Peyer's patch (tissue), 4 donors: ENCODE measurements at regions not wholly inside any gene's neighbourhood (a gene's known extent, or its start where the extent isn't known, plus 50 kb on each side); places are given as distances from the start of the nearest gene placed in this dataset.

ENCODE experiments used
- CTCF ChIP-seq, 6 experiments: fragments of 450-650 bp in 4 of 6; fragments of 200-600 bp in 2 of 6; sonication (generic) in 1 of 6; IDR thresholded peaks; one replicate each; pipeline ENCODE4 v1.5.1; 2017 to 2019; ENCODE audit warnings: antibody characterized with exemption in 6 of 6, mild to moderate bottlenecking in 3 of 6, moderate library complexity in 1 of 6
- POLR2A ChIP-seq, 2 donors: fragments of 450-650 bp; IDR thresholded peaks; one replicate each; pipeline ENCODE4 v1.5.1; 2017; ENCODE audit warnings: antibody characterized with exemption in 2 of 2, mild to moderate bottlenecking in 2 of 2, moderate library complexity in 2 of 2

DNA sequence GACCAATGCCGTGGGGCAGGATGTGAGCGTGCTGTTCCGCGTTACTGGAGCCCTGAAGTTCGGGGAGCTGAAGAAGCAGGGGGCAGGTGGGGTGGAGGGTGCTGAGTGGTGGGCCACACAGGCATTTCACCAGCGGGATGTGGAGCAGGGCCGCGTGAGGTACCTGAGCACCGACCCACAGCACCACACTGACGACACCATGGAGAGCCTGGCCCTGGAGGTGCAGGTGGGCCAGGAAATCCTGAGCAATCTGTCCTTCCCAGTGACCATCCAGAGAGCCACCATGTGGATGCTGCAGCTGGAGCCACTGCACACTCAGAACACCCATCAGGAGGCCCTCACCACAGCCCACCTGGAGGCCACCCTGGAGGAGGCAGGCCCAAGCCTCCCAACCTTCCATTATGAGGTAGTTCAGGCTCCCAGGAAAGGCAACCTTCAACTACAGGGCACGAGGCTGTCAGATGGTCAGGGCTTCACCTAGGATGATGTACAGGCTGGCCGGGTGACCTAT is 179.6 kb downstream of the TBC1D2B start:
- TF ChIP-seq CTCF (IDR thresholded peaks at IDR 0.05) (no peak), POLR2A (IDR thresholded peaks at IDR 0.05) (no peak)
